ENCODE measurements at regions not wholly inside any gene's neighbourhood (a gene's known extent, or its start where the extent isn't known, plus 50 kb on each side); places are given as distances from the start of the nearest gene placed in this dataset.

- H3K9me3 Mint-ChIP-seq, result no peaks in the 10 kb centered on the region
- DNase-seq (ENCODE audit: low spot score), result no peak
- H3K4me3 Mint-ChIP-seq, result no peak overlapping the region
- H3K27me3 Mint-ChIP-seq (ENCODE audit: low read depth), result no peaks in the 10 kb centered on the region
- no peaks in the 10 kb centered on the region for H3K36me3 Mint-ChIP-seq (ENCODE audit: low read depth)
- H3K4me1 Mint-ChIP-seq (ENCODE audit: low read depth), result no peaks in the 10 kb centered on the region
- no peak overlapping the region for H3K27ac Mint-ChIP-seq
These were observed 239.5 kb upstream of the COL3A1 start for GRCh38 chr2:188734691-188735090.

GRCh38 chr2:188746727-188747126, 227.4 kb upstream of the COL3A1 start:
- Mint-ChIP-seq H3K27me3 (ENCODE audit: low read depth) (no peaks in the 10 kb centered on the region), H3K36me3 (ENCODE audit: low read depth) (no peaks in the 10 kb centered on the region), H3K4me3 (no peak overlapping the region), H3K27ac (no peak overlapping the region), H3K9me3 (no peaks in the 10 kb centered on the region), H3K4me1 (ENCODE audit: low read depth) (no peaks in the 10 kb centered on the region)
- no peak for DNase-seq (ENCODE audit: low spot score)

- no peak overlapping the region for H3K4me3 Mint-ChIP-seq
- no peaks in the 10 kb centered on the region for H3K4me1 Mint-ChIP-seq (ENCODE audit: low read depth)
- no peak overlapping the region for H3K27ac Mint-ChIP-seq
- no peaks in the 10 kb centered on the region for H3K36me3 Mint-ChIP-seq (ENCODE audit: low read depth)
- peaks cover 5% of the 10 kb centered on the region for H3K9me3 Mint-ChIP-seq
- DNase-seq (ENCODE audit: low spot score), result no peak
- no peaks in the 10 kb centered on the region for H3K27me3 Mint-ChIP-seq (ENCODE audit: low read depth)
These were observed 222.4 kb upstream of the COL3A1 start for GRCh38 chr2:188751816-188752215.

GRCh38 chr2:188752311-188752710, 221.9 kb upstream of the COL3A1 start:
- no peak for DNase-seq (ENCODE audit: low spot score)
- Mint-ChIP-seq H3K4me3 (no peak overlapping the region), H3K36me3 (ENCODE audit: low read depth) (no peaks in the 10 kb centered on the region), H3K9me3 (peaks cover 5% of the 10 kb centered on the region), H3K27ac (no peak overlapping the region), H3K4me1 (ENCODE audit: low read depth) (no peaks in the 10 kb centered on the region), H3K27me3 (ENCODE audit: low read depth) (no peaks in the 10 kb centered on the region)

- H3K9me3 Mint-ChIP-seq, result peaks cover 3% of the 10 kb centered on the region
- H3K27me3 Mint-ChIP-seq (ENCODE audit: low read depth), result no peaks in the 10 kb centered on the region
- no peaks in the 10 kb centered on the region for H3K4me1 Mint-ChIP-seq (ENCODE audit: low read depth)
- H3K4me3 Mint-ChIP-seq, result no peak overlapping the region
- H3K27ac Mint-ChIP-seq, result no peak overlapping the region
- no peak for DNase-seq (ENCODE audit: low spot score)
- no peaks in the 10 kb centered on the region for H3K36me3 Mint-ChIP-seq (ENCODE audit: low read depth)
These were observed 212.0 kb upstream of the COL3A1 start for GRCh38 chr2:188762151-188762550.

GRCh38 chr2:188765522-188766470, 208.4 kb upstream of the COL3A1 start:
- Mint-ChIP-seq H3K27me3 (ENCODE audit: low read depth) (no peaks in the 10 kb centered on the region), H3K4me3 (no peak overlapping the region), H3K27ac (no peak overlapping the region), H3K4me1 (ENCODE audit: low read depth) (no peaks in the 10 kb centered on the region), H3K9me3 (no peaks in the 10 kb centered on the region), H3K36me3 (ENCODE audit: low read depth) (no peaks in the 10 kb centered on the region)
- no peak for DNase-seq (ENCODE audit: low spot score)

GRCh38 chr2:188766471-188766856, 207.7 kb upstream of the COL3A1 start:
- Mint-ChIP-seq H3K9me3 (no peaks in the 10 kb centered on the region), H3K4me1 (ENCODE audit: low read depth) (no peaks in the 10 kb centered on the region), H3K27me3 (ENCODE audit: low read depth) (no peaks in the 10 kb centered on the region), H3K36me3 (ENCODE audit: low read depth) (no peaks in the 10 kb centered on the region), H3K4me3 (no peak overlapping the region), H3K27ac (no peak overlapping the region)
- no peak for DNase-seq (ENCODE audit: low spot score)

GRCh38 chr2:188767176-188767575, 207.0 kb upstream of the COL3A1 start:
- H3K27me3 Mint-ChIP-seq (ENCODE audit: low read depth), result no peaks in the 10 kb centered on the region
- no peaks in the 10 kb centered on the region for H3K36me3 Mint-ChIP-seq (ENCODE audit: low read depth)
- H3K4me1 Mint-ChIP-seq (ENCODE audit: low read depth), result no peaks in the 10 kb centered on the region
- no peak for DNase-seq (ENCODE audit: low spot score)
- H3K4me3 Mint-ChIP-seq, result no peak overlapping the region
- H3K9me3 Mint-ChIP-seq, result no peaks in the 10 kb centered on the region
- H3K27ac Mint-ChIP-seq, result no peak overlapping the region

GRCh38 chr2:188770296-188770695, 203.9 kb upstream of the COL3A1 start:
- Mint-ChIP-seq H3K4me3 (no peak overlapping the region), H3K4me1 (ENCODE audit: low read depth) (no peaks in the 10 kb centered on the region), H3K27ac (no peak overlapping the region), H3K27me3 (ENCODE audit: low read depth) (no peaks in the 10 kb centered on the region), H3K9me3 (no peaks in the 10 kb centered on the region), H3K36me3 (ENCODE audit: low read depth) (no peaks in the 10 kb centered on the region)
- no peak for DNase-seq (ENCODE audit: low spot score)

- no peaks in the 10 kb centered on the region for H3K4me1 Mint-ChIP-seq (ENCODE audit: low read depth)
- no peak overlapping the region for H3K4me3 Mint-ChIP-seq
- no peaks in the 10 kb centered on the region for H3K9me3 Mint-ChIP-seq
- no peaks in the 10 kb centered on the region for H3K36me3 Mint-ChIP-seq (ENCODE audit: low read depth)
- DNase-seq (ENCODE audit: low spot score), result no peak
- H3K27ac Mint-ChIP-seq, result no peak overlapping the region
- no peaks in the 10 kb centered on the region for H3K27me3 Mint-ChIP-seq (ENCODE audit: low read depth)
These were observed 201.1 kb upstream of the COL3A1 start for GRCh38 chr2:188773075-188773474.

- H3K9me3 Mint-ChIP-seq, result no peaks in the 10 kb centered on the region
- DNase-seq (ENCODE audit: low spot score), result no peak
- no peaks in the 10 kb centered on the region for H3K27me3 Mint-ChIP-seq (ENCODE audit: low read depth)
- H3K27ac Mint-ChIP-seq, result no peak overlapping the region
- no peaks in the 10 kb centered on the region for H3K4me1 Mint-ChIP-seq (ENCODE audit: low read depth)
- H3K4me3 Mint-ChIP-seq, result no peak overlapping the region
- no peaks in the 10 kb centered on the region for H3K36me3 Mint-ChIP-seq (ENCODE audit: low read depth)
These were observed 197.5 kb upstream of the COL3A1 start for GRCh38 chr2:188776634-188777033.

- Mint-ChIP-seq H3K27me3 (ENCODE audit: low read depth) (no peaks in the 10 kb centered on the region), H3K4me3 (no peak overlapping the region), H3K4me1 (ENCODE audit: low read depth) (no peaks in the 10 kb centered on the region), H3K27ac (no peak overlapping the region), H3K36me3 (ENCODE audit: low read depth) (no peaks in the 10 kb centered on the region), H3K9me3 (no peaks in the 10 kb centered on the region)
- no peak for DNase-seq (ENCODE audit: low spot score)
These were observed 189.9 kb upstream of the COL3A1 start for GRCh38 chr2:188784269-188784762.

- DNase-seq (ENCODE audit: low spot score), result no peak
- no peak overlapping the region for H3K4me3 Mint-ChIP-seq
- H3K27me3 Mint-ChIP-seq (ENCODE audit: low read depth), result no peaks in the 10 kb centered on the region
- H3K4me1 Mint-ChIP-seq (ENCODE audit: low read depth), result no peaks in the 10 kb centered on the region
- H3K27ac Mint-ChIP-seq, result no peak overlapping the region
- no peaks in the 10 kb centered on the region for H3K9me3 Mint-ChIP-seq
- no peaks in the 10 kb centered on the region for H3K36me3 Mint-ChIP-seq (ENCODE audit: low read depth)
These were observed 189.1 kb upstream of the COL3A1 start for GRCh38 chr2:188785061-188785460.

- DNase-seq (ENCODE audit: low spot score), result no peak
- Mint-ChIP-seq H3K27ac (no peak overlapping the region), H3K27me3 (ENCODE audit: low read depth) (no peaks in the 10 kb centered on the region)
These were observed 188.7 kb upstream of the COL3A1 start for GRCh38 chr2:188785490-188785889.

More at GRCh38 chr2:188785490-188785889, 188.7 kb upstream of the COL3A1 start:
- H3K4me1 Mint-ChIP-seq (ENCODE audit: low read depth), result no peaks in the 10 kb centered on the region
- no peak overlapping the region for H3K4me3 Mint-ChIP-seq
- H3K36me3 Mint-ChIP-seq (ENCODE audit: low read depth), result no peaks in the 10 kb centered on the region
- no peaks in the 10 kb centered on the region for H3K9me3 Mint-ChIP-seq

Data from T-helper 2 cell treated with Interferon-gamma antibody and Interleukin-4, amounts not matched to agents 5 μg/mL and 100 μg/mL, for 36 hours (primary cell).